HG03354 (cell line): ENCODE measurements at regions not wholly inside any gene's neighbourhood (a gene's known extent, or its start where the extent isn't known, plus 50 kb on each side); places are given as distances from the start of the nearest gene placed in this dataset.
"Not testable (repeated sequence)": the region's sequence is repeated elsewhere in the genome, so short reads cannot be mapped to it uniquely, and the experiment has no call there.

Experiments
- ATAC-seq: cut with Tn5 transposase; IDR thresholded peaks from one replicate; pipeline ENCODE4 v1.9.1; 2021; ENCODE audit warnings: mild to moderate bottlenecking; ENCODE audit not compliant: unreplicated experiment, poor library complexity, severe bottlenecking

GRCh38 chr5:111993242-111993641 is 236.2 kb upstream of the NREP start:
- peak; percentile 54 for ATAC-seq

GRCh38 chr5:111984044-111984443 is 227.1 kb upstream of the NREP start:
- no peak for ATAC-seq

GRCh38 chr5:111983459-111983858 is 226.5 kb upstream of the NREP start:
- ATAC-seq, result no peak

GRCh38 chr5:111977436-111977829 is 220.4 kb upstream of the NREP start:
- no peak for ATAC-seq

GRCh38 chr5:111976705-111977435 is 219.9 kb upstream of the NREP start:
- no peak for ATAC-seq

- ATAC-seq, result no peak
These were observed 218.1 kb upstream of the NREP start for GRCh38 chr5:111975133-111975532.

GRCh38 chr5:111973961-111974360 is 217.0 kb upstream of the NREP start:
- no peak for ATAC-seq

GRCh38 chr5:111972548-111972947 is 215.6 kb upstream of the NREP start:
- ATAC-seq, result peak; percentile 26

- ATAC-seq, result peak; percentile 83
These were observed 215.1 kb upstream of the NREP start for GRCh38 chr5:111972080-111972479.

- ATAC-seq, result no peak
These were observed 211.5 kb upstream of the NREP start for GRCh38 chr5:111968459-111968858.

GRCh38 chr5:111967463-111967862 is 210.5 kb upstream of the NREP start:
- ATAC-seq, result no peak

GRCh38 chr5:111966290-111966689 is 209.3 kb upstream of the NREP start:
- ATAC-seq, result no peak

GRCh38 chr5:111963555-111963954 is 206.6 kb upstream of the NREP start:
- peak; percentile 45 for ATAC-seq

GRCh38 chr5:111962906-111963305 is 205.9 kb upstream of the NREP start:
- ATAC-seq, result no peak

- ATAC-seq, result no peak
These were observed 204.9 kb upstream of the NREP start for GRCh38 chr5:111961862-111962261.

GRCh38 chr5:111960476-111961215 is 203.7 kb upstream of the NREP start:
- ATAC-seq, result no peak

GRCh38 chr5:111958851-111959250 is 201.9 kb upstream of the NREP start:
- ATAC-seq, result no peak

- not testable (repeated sequence) for ATAC-seq
These were observed 199.8 kb upstream of the NREP start for GRCh38 chr5:111956765-111957164.

GRCh38 chr5:111954516-111955395 is 197.8 kb upstream of the NREP start:
- ATAC-seq, result peak; percentile 86

GRCh38 chr5:111953351-111954127 is 196.5 kb upstream of the NREP start:
- no peak for ATAC-seq
